NCI-H82 treated with DMSO at 0.1 percent for 48 hours (cell line): ENCODE measurements at regions not wholly inside any gene's neighbourhood (a gene's known extent, or its start where the extent isn't known, plus 50 kb on each side); places are given as distances from the start of the nearest gene placed in this dataset.
"Not testable (repeated sequence)": the region's sequence is repeated elsewhere in the genome, so short reads cannot be mapped to it uniquely, and the experiment has no call there.

Experiments
- DNase-seq: peaks from one replicate; lab custom pipeline; 2025; ENCODE audit not compliant: unreplicated experiment; lab: John Stamatoyannopoulos, UW

- DNase-seq: no peak
Measured at GRCh38 chr6:82573254-82573972, 209.8 kb downstream of the TPBG start.

- no peak for DNase-seq
Measured at GRCh38 chr6:82576284-82576683, 212.7 kb downstream of the TPBG start.

- DNase-seq: no peak
Measured at GRCh38 chr6:82584194-82584695, 220.6 kb downstream of the TPBG start.

- DNase-seq: no peak
Measured at GRCh38 chr6:82584856-82585255, 221.2 kb downstream of the TPBG start.

- no peak for DNase-seq
Measured at GRCh38 chr6:82588020-82588419, 224.4 kb downstream of the TPBG start.

GRCh38 chr6:82588859-82589412 is 225.3 kb downstream of the TPBG start:
- no peak for DNase-seq

- DNase-seq: no peak
Measured at GRCh38 chr6:82589509-82590206, 226.0 kb downstream of the TPBG start.

- DNase-seq: no peak
Measured at GRCh38 chr6:82597201-82597600, 233.6 kb downstream of the TPBG start.

GRCh38 chr6:82602776-82603175 is 239.2 kb downstream of the TPBG start:
- DNase-seq: no peak

- DNase-seq: no peak
Measured at GRCh38 chr6:82603871-82604270, 240.3 kb downstream of the TPBG start.

- no peak for DNase-seq
Measured at GRCh38 chr6:82607998-82608725, 244.5 kb downstream of the TPBG start.

- DNase-seq: no peak
Measured at GRCh38 chr6:82608781-82609180, 245.2 kb downstream of the TPBG start.

- no peak for DNase-seq
Measured at GRCh38 chr6:82611751-82612150, 248.1 kb downstream of the TPBG start.

- DNase-seq: no peak
Measured at GRCh38 chr6:82612475-82613039, 248.9 kb downstream of the TPBG start.

GRCh38 chr6:82614518-82614917 is 250.9 kb downstream of the TPBG start:
- DNase-seq: no peak

- DNase-seq: no peak
Measured at GRCh38 chr6:82616386-82617028, 252.9 kb downstream of the TPBG start.

GRCh38 chr6:82617648-82618047 is 254.0 kb downstream of the TPBG start:
- no peak for DNase-seq

- DNase-seq: no peak
Measured at GRCh38 chr6:82619573-82619972, 256.0 kb downstream of the TPBG start.

- no peak for DNase-seq
Measured at GRCh38 chr6:82622461-82622860, 258.8 kb downstream of the TPBG start.

- no peak for DNase-seq
Measured at GRCh38 chr6:82624251-82624650, 260.6 kb downstream of the TPBG start.

GRCh38 chr6:82626946-82627345 is 263.3 kb downstream of the TPBG start:
- not testable (repeated sequence) for DNase-seq
